ENCODE measurements at regions not wholly inside any gene's neighbourhood (a gene's known extent, or its start where the extent isn't known, plus 50 kb on each side); places are given as distances from the start of the nearest gene placed in this dataset.

- DNase-seq = no peak
These were observed 51.7 kb upstream of the OTUD4 start for GRCh38 chr4:145231906-145232700.

GRCh38 chr4:145230726-145231125 lies 50.3 kb upstream of the OTUD4 start:
- DNase-seq = no peak

All from activated CD4-positive, alpha-beta T cell treated with anti-CD3 and anti-CD28 coated beads for 1 hour (primary cell).